Fibroblast of lung (primary cell): ENCODE measurements at regions not wholly inside any gene's neighbourhood (a gene's known extent, or its start where the extent isn't known, plus 50 kb on each side); places are given as distances from the start of the nearest gene placed in this dataset.

Experiments used
- EZH2 ChIP-seq: IDR thresholded peaks from 2 replicates; pipeline ENCODE4 v1.5.1; 2012; ENCODE audit warnings: low read length, control low read depth, mild to moderate bottlenecking; ENCODE audit errors: missing control alignments
- TF ChIP-seq, protein P1 (sequence below), 2 donors: IDR thresholded peaks in 1 of 2; conservative IDR thresholded peaks in 1 of 2; 1 replicate in 1 of 2; 2 replicates in 1 of 2; pipeline ENCODE4 v1.5.1; 2011 to 2012; ENCODE audit warnings: low read length in 2 of 2, control low read depth in 1 of 2, inconsistent platforms in 1 of 2, low read depth in 1 of 2, mild to moderate bottlenecking in 1 of 2

DNA sequence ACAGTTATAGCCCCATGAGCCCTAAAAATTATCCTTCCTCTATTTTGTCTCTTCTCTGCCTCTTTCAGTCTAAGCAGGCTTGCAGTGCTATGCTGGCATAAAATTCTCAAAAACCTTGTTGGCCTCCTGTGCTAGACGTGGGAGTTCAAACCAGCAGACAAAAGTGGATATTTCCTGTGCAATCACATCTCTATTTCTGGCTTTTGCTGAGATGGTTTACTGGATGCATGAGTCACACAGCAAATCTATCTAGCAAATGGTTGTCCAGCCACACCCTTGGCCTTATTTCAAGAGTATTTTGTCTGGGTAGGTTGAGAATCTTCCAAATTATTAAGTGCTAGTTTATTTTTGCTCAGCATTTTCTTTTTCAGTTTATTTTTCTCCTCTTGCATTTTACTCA lies 370.8 kb downstream of the CDC14C start:
- TF ChIP-seq, protein P1, sequence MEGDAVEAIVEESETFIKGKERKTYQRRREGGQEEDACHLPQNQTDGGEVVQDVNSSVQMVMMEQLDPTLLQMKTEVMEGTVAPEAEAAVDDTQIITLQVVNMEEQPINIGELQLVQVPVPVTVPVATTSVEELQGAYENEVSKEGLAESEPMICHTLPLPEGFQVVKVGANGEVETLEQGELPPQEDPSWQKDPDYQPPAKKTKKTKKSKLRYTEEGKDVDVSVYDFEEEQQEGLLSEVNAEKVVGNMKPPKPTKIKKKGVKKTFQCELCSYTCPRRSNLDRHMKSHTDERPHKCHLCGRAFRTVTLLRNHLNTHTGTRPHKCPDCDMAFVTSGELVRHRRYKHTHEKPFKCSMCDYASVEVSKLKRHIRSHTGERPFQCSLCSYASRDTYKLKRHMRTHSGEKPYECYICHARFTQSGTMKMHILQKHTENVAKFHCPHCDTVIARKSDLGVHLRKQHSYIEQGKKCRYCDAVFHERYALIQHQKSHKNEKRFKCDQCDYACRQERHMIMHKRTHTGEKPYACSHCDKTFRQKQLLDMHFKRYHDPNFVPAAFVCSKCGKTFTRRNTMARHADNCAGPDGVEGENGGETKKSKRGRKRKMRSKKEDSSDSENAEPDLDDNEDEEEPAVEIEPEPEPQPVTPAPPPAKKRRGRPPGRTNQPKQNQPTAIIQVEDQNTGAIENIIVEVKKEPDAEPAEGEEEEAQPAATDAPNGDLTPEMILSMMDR (conservative IDR thresholded peaks at IDR 0.05 in 1 of 2, IDR thresholded peaks at IDR 0.05 in 1 of 2; ENCODE audit: low read depth in 1 of 2, low read length in 2 of 2) = no peak
- no peak for TF ChIP-seq EZH2
